Cardiac fibroblast (primary cell): ENCODE measurements at regions not wholly inside any gene's neighbourhood (a gene's known extent, or its start where the extent isn't known, plus 50 kb on each side); places are given as distances from the start of the nearest gene placed in this dataset.
"Not testable (repeated sequence)": the region's sequence is repeated elsewhere in the genome, so short reads cannot be mapped to it uniquely, and the experiment has no call there.

ENCODE experiments used
- DNase-seq, 2 donors: peaks; one replicate each; pipeline versions ENCODE4 v3.0.0 to v3.0.0-alpha.2; 2010; ENCODE audit warnings: low read depth in 2 of 2
- H3K4me3 ChIP-seq, 2 donors: replicated peaks in 1 of 2; 1 replicate in 1 of 2; 2 replicates in 1 of 2; pipeline ENCODE4 v1.5.1; 2011; ENCODE audit warnings: low read depth in 2 of 2, low read length in 2 of 2, mild to moderate bottlenecking in 2 of 2, moderate library complexity in 1 of 2
- TF ChIP-seq, protein P1 (sequence below): IDR thresholded peaks from one replicate; pipeline ENCODE4 v1.5.1; 2011; ENCODE audit warnings: low read depth, mild to moderate bottlenecking, low read length, inconsistent platforms

- DNase-seq, result no peak
- no peak overlapping the region for H3K4me3 ChIP-seq
- TF ChIP-seq, protein P1, sequence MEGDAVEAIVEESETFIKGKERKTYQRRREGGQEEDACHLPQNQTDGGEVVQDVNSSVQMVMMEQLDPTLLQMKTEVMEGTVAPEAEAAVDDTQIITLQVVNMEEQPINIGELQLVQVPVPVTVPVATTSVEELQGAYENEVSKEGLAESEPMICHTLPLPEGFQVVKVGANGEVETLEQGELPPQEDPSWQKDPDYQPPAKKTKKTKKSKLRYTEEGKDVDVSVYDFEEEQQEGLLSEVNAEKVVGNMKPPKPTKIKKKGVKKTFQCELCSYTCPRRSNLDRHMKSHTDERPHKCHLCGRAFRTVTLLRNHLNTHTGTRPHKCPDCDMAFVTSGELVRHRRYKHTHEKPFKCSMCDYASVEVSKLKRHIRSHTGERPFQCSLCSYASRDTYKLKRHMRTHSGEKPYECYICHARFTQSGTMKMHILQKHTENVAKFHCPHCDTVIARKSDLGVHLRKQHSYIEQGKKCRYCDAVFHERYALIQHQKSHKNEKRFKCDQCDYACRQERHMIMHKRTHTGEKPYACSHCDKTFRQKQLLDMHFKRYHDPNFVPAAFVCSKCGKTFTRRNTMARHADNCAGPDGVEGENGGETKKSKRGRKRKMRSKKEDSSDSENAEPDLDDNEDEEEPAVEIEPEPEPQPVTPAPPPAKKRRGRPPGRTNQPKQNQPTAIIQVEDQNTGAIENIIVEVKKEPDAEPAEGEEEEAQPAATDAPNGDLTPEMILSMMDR, result no peak
These were observed 107.7 kb downstream of the CRYBB2 start for GRCh38 chr22:25327018-25327755.

DNA sequence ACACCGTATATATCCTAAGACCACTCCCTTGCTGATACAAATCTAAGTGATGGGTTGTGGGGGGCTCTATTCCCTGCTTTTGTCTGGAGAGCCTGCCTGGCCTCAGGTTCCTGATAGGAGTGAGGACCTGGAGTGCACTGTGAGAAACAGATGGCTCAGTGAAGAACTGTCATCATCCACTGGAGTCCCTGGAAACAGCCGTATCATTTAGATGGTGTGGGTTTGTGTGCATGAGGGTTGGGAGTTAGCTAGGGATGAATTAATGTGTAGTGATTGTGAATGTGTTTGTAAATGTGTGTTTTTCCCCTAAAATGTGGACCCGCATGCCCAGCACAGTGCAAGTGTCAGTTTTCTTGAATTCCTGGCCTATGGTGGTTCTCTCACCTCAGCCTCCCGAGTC lies 111.6 kb downstream of the CRYBB2 start:
- no peak for DNase-seq
- TF ChIP-seq, protein P1, result no peak
- no peak overlapping the region for H3K4me3 ChIP-seq

DNA sequence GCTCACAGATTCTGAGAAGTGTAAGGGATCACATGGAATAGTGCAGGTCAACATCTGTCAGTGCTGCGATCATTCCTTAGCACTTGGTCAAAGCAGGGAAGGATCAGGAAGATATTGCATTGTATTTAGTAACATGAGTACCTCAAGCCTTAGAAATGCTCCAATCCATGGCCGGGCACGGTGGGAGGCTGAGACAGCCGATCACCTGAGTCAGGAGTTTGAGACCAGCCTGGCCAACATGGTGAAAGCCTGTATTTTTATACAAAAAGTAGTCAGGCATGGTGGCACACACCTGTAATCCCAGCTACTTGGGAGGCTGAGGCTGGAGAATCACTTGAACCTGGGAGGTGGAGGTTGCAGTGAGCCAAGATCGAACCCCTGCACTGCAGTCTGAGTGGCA lies 112.5 kb downstream of the CRYBB2 start:
- not testable (repeated sequence) for H3K4me3 ChIP-seq, DNase-seq

GRCh38 chr22:25332386-25332785 lies 112.9 kb downstream of the CRYBB2 start:
- H3K4me3 ChIP-seq, result no peak overlapping the region
- DNase-seq, result no peak
- TF ChIP-seq, protein P1, result no peak

DNA sequence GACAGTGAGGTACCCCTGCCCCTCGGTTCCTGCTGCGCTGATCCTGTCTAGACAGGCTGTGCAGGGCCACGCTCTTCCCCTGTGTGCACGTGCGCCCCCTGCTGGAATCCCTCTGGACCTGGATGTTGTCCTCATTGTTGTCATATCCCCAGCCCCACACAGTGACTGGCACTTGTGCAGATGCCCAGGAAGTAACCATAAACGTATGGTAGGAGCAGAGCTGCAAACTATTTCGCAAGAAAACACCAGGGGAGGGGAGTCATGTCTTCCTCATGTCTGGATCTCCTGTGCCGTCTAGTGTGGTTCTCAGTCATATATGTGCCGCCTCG lies 114.7 kb downstream of the CRYBB2 start:
- peak; percentile 21 to 39 for DNase-seq
- no peak overlapping the region for H3K4me3 ChIP-seq
- TF ChIP-seq, protein P1, result peak; percentile 45

GRCh38 chr22:25334631-25335030 lies 115.2 kb downstream of the CRYBB2 start:
- DNase-seq, result not testable (repeated sequence)

GRCh38 chr22:25335276-25335675 lies 115.8 kb downstream of the CRYBB2 start:
- H3K4me3 ChIP-seq, DNase-seq: not testable (repeated sequence)

More at GRCh38 chr22:25334631-25335030, 115.2 kb downstream of the CRYBB2 start:
- H3K4me3 ChIP-seq, result not testable (repeated sequence)

- H3K4me3 ChIP-seq, DNase-seq: not testable (repeated sequence)
These were observed 121.1 kb downstream of the CRYBB2 start for GRCh38 chr22:25340536-25340935.

GRCh38 chr22:25344366-25344765 lies 124.9 kb downstream of the CRYBB2 start:
- H3K4me3 ChIP-seq, result not testable (repeated sequence)

More at GRCh38 chr22:25344366-25344765, 124.9 kb downstream of the CRYBB2 start:
- DNase-seq, result not testable (repeated sequence)
